Islet precursor cell (in vitro differentiated cells): ENCODE measurements at regions not wholly inside any gene's neighbourhood (a gene's known extent, or its start where the extent isn't known, plus 50 kb on each side); places are given as distances from the start of the nearest gene placed in this dataset.

Experiments
- DNase-seq: peaks from one replicate; pipeline ENCODE4 v3.0.0-alpha.2; 2018

- DNase-seq, result peak; percentile 40
Measured at GRCh38 chr2:236317938-236318396, 53.8 kb upstream of the ASB18 start.

- no peak for DNase-seq
Measured at GRCh38 chr2:236318401-236318800, 54.2 kb upstream of the ASB18 start.

- no peak for DNase-seq
Measured at GRCh38 chr2:236319036-236319435, 54.8 kb upstream of the ASB18 start.

- no peak for DNase-seq
Measured at GRCh38 chr2:236321415-236321814, 57.2 kb upstream of the ASB18 start.

GRCh38 chr2:236333417-236334121, 69.4 kb upstream of the ASB18 start:
- DNase-seq, result no peak

- no peak for DNase-seq
Measured at GRCh38 chr2:236334122-236334876, 70.1 kb upstream of the ASB18 start.

- DNase-seq, result no peak
Measured at GRCh38 chr2:236335696-236336574, 71.7 kb upstream of the ASB18 start.

GRCh38 chr2:236336575-236337464, 72.6 kb upstream of the ASB18 start:
- DNase-seq, result no peak

- no peak for DNase-seq
Measured at GRCh38 chr2:236337465-236338325, 73.5 kb upstream of the ASB18 start.

GRCh38 chr2:236338495-236339184, 74.4 kb upstream of the ASB18 start:
- DNase-seq, result no peak

GRCh38 chr2:236340251-236340650, 76.0 kb upstream of the ASB18 start:
- no peak for DNase-seq

GRCh38 chr2:236341067-236341466, 76.9 kb upstream of the ASB18 start:
- DNase-seq, result no peak

- DNase-seq, result no peak
Measured at GRCh38 chr2:236341721-236342120, 77.5 kb upstream of the ASB18 start.

- DNase-seq, result no peak
Measured at GRCh38 chr2:236342507-236342906, 78.3 kb upstream of the ASB18 start.

- DNase-seq, result no peak
Measured at GRCh38 chr2:236342951-236343350, 78.7 kb upstream of the ASB18 start.

GRCh38 chr2:236343400-236344161, 79.4 kb upstream of the ASB18 start:
- peak; percentile 80 for DNase-seq

GRCh38 chr2:236344446-236344845, 80.2 kb upstream of the ASB18 start:
- DNase-seq, result no peak

GRCh38 chr2:236345081-236345714, 81.0 kb upstream of the ASB18 start:
- DNase-seq, result no peak

GRCh38 chr2:236346366-236346765, 82.2 kb upstream of the ASB18 start:
- no peak for DNase-seq
